ENCODE measurements at regions not wholly inside any gene's neighbourhood (a gene's known extent, or its start where the extent isn't known, plus 50 kb on each side); places are given as distances from the start of the nearest gene placed in this dataset.

DNA sequence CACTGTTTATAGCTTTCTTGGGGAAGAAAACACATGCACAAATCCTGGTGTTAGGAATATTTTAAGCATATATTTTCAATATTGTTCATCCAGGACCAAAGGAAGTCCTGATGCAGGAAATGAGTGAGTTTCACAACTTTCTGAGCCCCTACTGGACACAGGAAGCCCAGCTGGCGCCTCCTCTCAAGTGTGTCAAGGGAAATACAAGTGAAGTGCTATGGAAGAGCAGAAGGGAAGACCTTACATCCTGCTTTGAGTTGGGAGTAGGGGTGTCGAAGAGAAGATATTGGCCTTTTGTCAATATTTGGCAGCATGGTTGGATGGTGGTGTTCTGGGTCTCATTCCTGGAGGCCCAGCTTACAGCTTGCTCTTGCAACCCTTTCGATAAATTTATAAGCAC is 66.1 kb upstream of the ZDHHC17 start:
- Histone ChIP-seq H3K9me3 (ENCODE audit: control insufficient read depth, insufficient read depth, low read length) (no peaks in the 10 kb centered on the region), H3K36me3 (ENCODE audit: control insufficient read depth, insufficient read depth, low read length) (no peaks in the 10 kb centered on the region), H3K4me3 (ENCODE audit: low read depth, low read length) (no peak overlapping the region), H3K4me1 (ENCODE audit: control insufficient read depth, insufficient read depth, low read length) (no peaks in the 10 kb centered on the region), H3K27ac (ENCODE audit: low read depth, low read length) (no peak overlapping the region), H3K27me3 (ENCODE audit: control insufficient read depth, insufficient read depth, low read length) (no peaks in the 10 kb centered on the region)
- no peak for DNase-seq (ENCODE audit: low read depth in 4 of 6, low spot score in 6 of 6)
- 86% methylated on average over 2 of the region's 3 CpGs for WGBS (ENCODE audit: insufficient coverage)

DNA sequence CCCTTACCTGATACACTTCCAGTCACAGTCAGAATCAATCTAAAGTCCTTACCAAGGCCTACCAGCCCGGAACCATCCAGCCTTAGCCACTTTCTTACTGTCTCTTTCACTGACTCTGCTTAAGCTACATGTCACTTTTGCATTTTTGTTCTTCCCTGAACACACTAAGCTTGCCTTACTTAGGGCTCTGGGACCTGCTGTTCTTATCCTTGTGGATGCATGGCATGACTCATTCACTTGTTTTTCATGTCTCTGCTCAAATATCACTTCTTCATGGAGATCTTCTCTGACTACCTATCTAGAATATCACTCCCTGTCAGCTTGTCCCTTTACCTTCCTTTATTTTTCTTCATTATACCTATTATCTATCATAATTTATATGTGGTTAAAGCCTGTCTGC is 65.6 kb upstream of the ZDHHC17 start:
- no peak overlapping the region for H3K4me3 ChIP-seq (ENCODE audit: low read depth, low read length)
- H3K36me3 ChIP-seq (ENCODE audit: control insufficient read depth, insufficient read depth, low read length) = no peaks in the 10 kb centered on the region
- no peak for DNase-seq (ENCODE audit: low read depth in 4 of 6, low spot score in 6 of 6)
- H3K27me3 ChIP-seq (ENCODE audit: control insufficient read depth, insufficient read depth, low read length) = no peaks in the 10 kb centered on the region
- WGBS (ENCODE audit: insufficient coverage) = 100% methylated on average over 1 of the region's 1 CpG
- H3K4me1 ChIP-seq (ENCODE audit: control insufficient read depth, insufficient read depth, low read length) = no peaks in the 10 kb centered on the region
- H3K27ac ChIP-seq (ENCODE audit: low read depth, low read length) = no peak overlapping the region
- no peaks in the 10 kb centered on the region for H3K9me3 ChIP-seq (ENCODE audit: control insufficient read depth, insufficient read depth, low read length)

DNA sequence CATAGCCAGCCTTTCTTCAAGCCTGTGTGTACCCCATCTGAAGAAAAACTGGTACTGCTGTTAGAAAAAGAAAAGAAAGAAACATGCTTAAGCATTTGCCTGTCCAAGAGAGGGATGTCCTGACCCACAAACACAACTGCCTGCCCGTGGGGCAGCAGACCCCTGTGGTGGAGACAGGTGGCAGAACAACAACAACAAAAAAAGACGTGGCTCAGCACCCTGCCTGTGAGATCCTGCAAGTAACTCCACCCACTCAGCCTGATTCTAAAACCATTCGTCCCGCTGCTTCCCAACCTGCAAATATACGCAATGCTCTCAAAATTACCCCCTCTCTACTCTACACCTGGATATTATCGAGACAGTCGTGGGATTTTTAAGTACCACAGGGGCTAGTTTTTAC is 64.9 kb upstream of the ZDHHC17 start:
- DNase-seq (ENCODE audit: low read depth in 4 of 6, low spot score in 6 of 6) = no peak
- Histone ChIP-seq H3K36me3 (ENCODE audit: control insufficient read depth, insufficient read depth, low read length) (no peaks in the 10 kb centered on the region), H3K4me1 (ENCODE audit: control insufficient read depth, insufficient read depth, low read length) (no peaks in the 10 kb centered on the region), H3K27ac (ENCODE audit: low read depth, low read length) (no peak overlapping the region), H3K27me3 (ENCODE audit: control insufficient read depth, insufficient read depth, low read length) (no peaks in the 10 kb centered on the region), H3K4me3 (ENCODE audit: low read depth, low read length) (no peak overlapping the region), H3K9me3 (ENCODE audit: control insufficient read depth, insufficient read depth, low read length) (no peaks in the 10 kb centered on the region)
- WGBS (ENCODE audit: insufficient coverage) = 31% methylated on average over 5 of the region's 7 CpGs

DNA sequence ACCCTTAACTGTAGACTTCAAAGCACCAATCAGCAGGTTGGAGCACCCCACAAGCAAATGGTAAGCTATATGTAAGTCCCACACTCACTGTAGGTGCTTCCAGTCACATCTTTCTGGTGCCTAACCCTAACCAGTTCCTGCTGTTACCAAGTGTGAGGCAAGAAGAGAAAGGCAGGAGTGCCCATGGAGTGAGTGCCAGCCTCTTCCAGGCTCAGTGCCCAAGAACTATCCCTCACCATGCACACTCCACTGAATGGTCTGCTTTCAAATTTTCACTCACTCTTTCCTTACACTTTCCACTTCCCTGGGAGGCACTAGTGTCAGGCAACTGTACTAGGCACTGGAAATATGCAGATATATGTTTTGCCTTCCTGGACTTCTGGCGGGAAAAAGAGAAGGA is 62.2 kb upstream of the ZDHHC17 start:
- WGBS (ENCODE audit: insufficient coverage) = no CpG with 5 or more reads among the region's 1 CpG
- no peak overlapping the region for H3K4me3 ChIP-seq (ENCODE audit: low read depth, low read length)
- H3K27me3 ChIP-seq (ENCODE audit: control insufficient read depth, insufficient read depth, low read length) = no peaks in the 10 kb centered on the region
- H3K4me1 ChIP-seq (ENCODE audit: control insufficient read depth, insufficient read depth, low read length) = no peaks in the 10 kb centered on the region
- H3K27ac ChIP-seq (ENCODE audit: low read depth, low read length) = no peak overlapping the region
- H3K36me3 ChIP-seq (ENCODE audit: control insufficient read depth, insufficient read depth, low read length) = no peaks in the 10 kb centered on the region
- no peaks in the 10 kb centered on the region for H3K9me3 ChIP-seq (ENCODE audit: control insufficient read depth, insufficient read depth, low read length)
- DNase-seq (ENCODE audit: low read depth in 4 of 6, low spot score in 6 of 6) = peak in 1 of 6 donors; percentile 60

DNA sequence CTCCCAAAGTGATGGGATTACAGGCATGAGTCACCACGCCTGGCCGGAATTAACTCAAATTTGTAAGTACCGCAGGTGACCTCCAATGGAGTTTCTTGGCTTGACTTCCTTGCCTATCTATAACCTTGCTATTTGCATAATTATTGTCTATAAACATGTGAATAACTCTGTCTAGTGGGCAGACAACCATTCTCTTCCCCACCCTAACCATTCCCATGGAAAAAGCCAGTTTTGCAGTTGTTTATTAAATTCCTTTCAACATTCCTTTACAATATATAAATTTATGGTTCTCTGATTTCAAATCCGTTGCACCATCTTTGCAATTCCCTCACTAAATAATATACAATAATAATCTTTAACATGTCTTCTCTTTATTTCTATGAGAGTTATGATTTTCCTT is 61.0 kb upstream of the ZDHHC17 start:
- H3K4me3 ChIP-seq (ENCODE audit: low read depth, low read length) = no peak overlapping the region
- H3K27ac ChIP-seq (ENCODE audit: low read depth, low read length) = no peak overlapping the region
- no peaks in the 10 kb centered on the region for H3K27me3 ChIP-seq (ENCODE audit: control insufficient read depth, insufficient read depth, low read length)
- no peaks in the 10 kb centered on the region for H3K36me3 ChIP-seq (ENCODE audit: control insufficient read depth, insufficient read depth, low read length)
- DNase-seq (ENCODE audit: low read depth in 4 of 6, low spot score in 6 of 6) = no peak
- H3K9me3 ChIP-seq (ENCODE audit: control insufficient read depth, insufficient read depth, low read length) = no peaks in the 10 kb centered on the region
- WGBS (ENCODE audit: insufficient coverage) = 80% methylated on average over 1 of the region's 4 CpGs
- no peaks in the 10 kb centered on the region for H3K4me1 ChIP-seq (ENCODE audit: control insufficient read depth, insufficient read depth, low read length)

DNA sequence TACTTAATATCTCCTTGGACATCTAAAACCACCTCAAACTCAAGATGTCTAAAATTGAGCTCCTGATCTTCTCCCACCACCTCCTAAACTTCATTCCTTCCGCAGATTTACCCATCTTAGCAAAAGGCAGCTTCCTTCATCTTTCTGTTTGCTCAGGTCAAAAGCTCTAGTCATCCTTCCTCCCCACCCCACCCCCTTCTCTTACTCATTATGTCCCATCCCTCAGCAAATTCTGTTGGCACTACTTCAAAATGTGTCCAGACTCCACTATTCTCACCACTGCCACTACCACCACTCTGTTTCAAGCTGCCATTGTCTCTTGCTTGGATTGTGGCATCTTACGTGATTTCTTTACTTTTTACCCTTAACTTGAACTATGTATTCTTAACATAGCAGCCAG is 59.2 kb upstream of the ZDHHC17 start:
- Histone ChIP-seq H3K27ac (ENCODE audit: low read depth, low read length) (no peak overlapping the region), H3K36me3 (ENCODE audit: control insufficient read depth, insufficient read depth, low read length) (no peaks in the 10 kb centered on the region), H3K4me1 (ENCODE audit: control insufficient read depth, insufficient read depth, low read length) (no peaks in the 10 kb centered on the region), H3K9me3 (ENCODE audit: control insufficient read depth, insufficient read depth, low read length) (no peaks in the 10 kb centered on the region), H3K4me3 (ENCODE audit: low read depth, low read length) (no peak overlapping the region), H3K27me3 (ENCODE audit: control insufficient read depth, insufficient read depth, low read length) (no peaks in the 10 kb centered on the region)
- DNase-seq (ENCODE audit: low read depth in 4 of 6, low spot score in 6 of 6) = no peak
- 73% methylated on average over 2 of the region's 2 CpGs for WGBS (ENCODE audit: insufficient coverage)

DNA sequence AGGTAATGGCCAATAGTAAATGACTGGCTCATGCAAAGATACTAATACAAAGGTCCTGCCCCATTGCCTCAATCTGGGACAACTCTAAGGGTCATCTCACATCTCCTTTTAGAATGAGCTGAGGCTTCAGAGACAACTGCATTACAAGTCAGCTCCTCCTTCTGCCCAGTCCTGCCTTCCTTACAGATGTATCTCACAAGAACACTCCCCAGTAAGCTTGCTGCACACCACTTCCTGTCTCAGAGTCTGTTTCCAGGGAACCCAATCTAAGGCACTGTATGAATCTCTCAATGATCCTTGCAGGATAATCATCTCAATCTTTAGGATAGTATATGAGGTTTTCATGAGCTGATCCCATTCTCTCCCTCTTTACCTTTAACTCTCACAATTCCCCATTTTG is 57.8 kb upstream of the ZDHHC17 start:
- no peak for DNase-seq (ENCODE audit: low read depth in 4 of 6, low spot score in 6 of 6)
- H3K27ac ChIP-seq (ENCODE audit: low read depth, low read length) = no peak overlapping the region

DNA sequence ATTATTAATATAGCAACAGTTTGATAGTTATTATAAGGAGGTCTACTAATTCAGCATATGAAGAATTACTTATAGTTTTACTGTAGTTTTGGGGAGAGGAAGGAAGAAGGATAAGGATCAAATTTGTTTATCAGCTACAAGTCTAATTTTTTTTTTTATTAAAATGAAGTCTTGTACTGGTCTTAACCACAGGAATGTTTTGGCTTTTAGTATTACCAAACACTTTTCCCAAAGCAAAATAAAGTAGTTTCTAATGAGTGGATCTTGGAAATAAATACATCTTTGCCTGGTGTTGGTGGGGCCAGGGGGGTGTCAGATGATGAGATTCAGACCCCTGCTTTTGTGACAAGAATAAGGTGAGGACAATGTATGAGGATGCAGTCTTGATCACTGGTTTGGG is 57.2 kb upstream of the ZDHHC17 start:
- H3K27ac ChIP-seq (ENCODE audit: low read depth, low read length) = no peak overlapping the region
- H3K36me3 ChIP-seq (ENCODE audit: control insufficient read depth, insufficient read depth, low read length) = no peaks in the 10 kb centered on the region
- DNase-seq (ENCODE audit: low read depth in 4 of 6, low spot score in 6 of 6) = no peak
- no peaks in the 10 kb centered on the region for H3K9me3 ChIP-seq (ENCODE audit: control insufficient read depth, insufficient read depth, low read length)
- H3K27me3 ChIP-seq (ENCODE audit: control insufficient read depth, insufficient read depth, low read length) = no peaks in the 10 kb centered on the region
- no peaks in the 10 kb centered on the region for H3K4me1 ChIP-seq (ENCODE audit: control insufficient read depth, insufficient read depth, low read length)
- no peak overlapping the region for H3K4me3 ChIP-seq (ENCODE audit: low read depth, low read length)

More for the DNA sequence above, 57.8 kb upstream of the ZDHHC17 start:
- no peaks in the 10 kb centered on the region for H3K4me1 ChIP-seq (ENCODE audit: control insufficient read depth, insufficient read depth, low read length)
- no peaks in the 10 kb centered on the region for H3K9me3 ChIP-seq (ENCODE audit: control insufficient read depth, insufficient read depth, low read length)
- no peak overlapping the region for H3K4me3 ChIP-seq (ENCODE audit: low read depth, low read length)
- H3K36me3 ChIP-seq (ENCODE audit: control insufficient read depth, insufficient read depth, low read length) = no peaks in the 10 kb centered on the region
- H3K27me3 ChIP-seq (ENCODE audit: control insufficient read depth, insufficient read depth, low read length) = no peaks in the 10 kb centered on the region

DNA sequence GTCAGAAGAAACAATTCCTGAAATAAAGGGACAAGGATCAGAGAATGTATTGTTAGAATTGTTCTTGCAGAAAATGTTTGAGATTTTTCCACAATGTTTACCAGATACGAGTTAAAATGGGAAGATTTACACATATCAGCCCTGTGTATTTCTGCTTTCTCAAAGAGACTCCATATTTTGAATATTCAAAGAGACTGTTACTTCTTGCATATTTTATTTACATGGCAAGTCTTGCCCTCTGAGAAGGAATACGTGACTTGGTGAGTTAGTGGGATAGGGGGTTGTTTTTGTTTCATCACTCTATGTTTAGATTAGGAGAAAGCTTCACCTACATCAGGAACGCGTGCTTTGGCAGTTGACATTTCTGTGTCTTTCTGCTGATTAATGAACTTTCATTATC is 56.1 kb upstream of the ZDHHC17 start:
- Histone ChIP-seq H3K4me1 (ENCODE audit: control insufficient read depth, insufficient read depth, low read length) (no peaks in the 10 kb centered on the region), H3K9me3 (ENCODE audit: control insufficient read depth, insufficient read depth, low read length) (no peaks in the 10 kb centered on the region), H3K36me3 (ENCODE audit: control insufficient read depth, insufficient read depth, low read length) (no peaks in the 10 kb centered on the region), H3K27me3 (ENCODE audit: control insufficient read depth, insufficient read depth, low read length) (no peaks in the 10 kb centered on the region), H3K27ac (ENCODE audit: low read depth, low read length) (no peak overlapping the region), H3K4me3 (ENCODE audit: low read depth, low read length) (no peak overlapping the region)
- no CpG with 5 or more reads among the region's 4 CpGs for WGBS (ENCODE audit: insufficient coverage)
- DNase-seq (ENCODE audit: low read depth in 4 of 6, low spot score in 6 of 6) = no peak

DNA sequence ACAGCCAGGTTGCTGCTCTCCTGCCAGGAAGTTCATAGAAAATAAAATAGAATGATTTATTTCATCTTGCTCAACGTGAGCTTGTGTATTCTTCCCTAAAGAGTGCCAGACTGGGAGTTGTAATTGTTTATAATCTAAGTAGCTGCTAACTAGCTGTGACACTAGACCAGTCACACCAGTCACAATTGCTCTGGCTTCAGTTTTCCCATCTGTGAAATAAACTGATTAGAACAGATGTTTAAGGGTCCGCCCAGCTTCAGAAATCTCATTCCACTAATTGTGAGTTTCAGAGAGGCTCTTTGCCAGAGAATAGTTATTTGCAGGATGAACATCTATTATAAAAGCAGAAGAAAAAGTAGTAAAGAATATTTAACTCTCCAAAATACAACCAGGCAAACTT is 55.6 kb upstream of the ZDHHC17 start:
- Histone ChIP-seq H3K4me1 (ENCODE audit: control insufficient read depth, insufficient read depth, low read length) (no peaks in the 10 kb centered on the region), H3K4me3 (ENCODE audit: low read depth, low read length) (no peak overlapping the region), H3K36me3 (ENCODE audit: control insufficient read depth, insufficient read depth, low read length) (no peaks in the 10 kb centered on the region), H3K9me3 (ENCODE audit: control insufficient read depth, insufficient read depth, low read length) (no peaks in the 10 kb centered on the region), H3K27me3 (ENCODE audit: control insufficient read depth, insufficient read depth, low read length) (no peaks in the 10 kb centered on the region), H3K27ac (ENCODE audit: low read depth, low read length) (no peak overlapping the region)
- DNase-seq (ENCODE audit: low read depth in 4 of 6, low spot score in 6 of 6) = peak in 1 of 6 donors; percentile 73
- WGBS (ENCODE audit: insufficient coverage) = no CpG with 5 or more reads among the region's 2 CpGs

DNA sequence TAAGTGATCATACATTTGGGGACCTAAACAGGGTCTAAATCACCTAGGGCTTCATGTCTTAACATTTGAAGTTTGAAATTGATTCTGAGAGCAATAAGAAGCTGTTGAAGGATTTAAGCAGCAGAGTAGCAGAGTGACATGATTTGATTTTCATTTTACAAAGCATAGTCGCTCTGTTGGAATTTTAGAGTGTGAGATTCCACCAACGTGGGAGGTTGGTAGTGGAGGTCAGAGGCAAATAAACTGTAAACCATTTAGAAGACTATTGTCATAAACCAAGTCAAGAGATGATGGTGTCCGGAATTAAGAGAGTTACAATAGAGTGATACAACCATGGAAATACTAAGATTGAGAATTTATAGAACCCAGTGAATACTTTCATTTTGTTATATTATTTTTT is 52.7 kb upstream of the ZDHHC17 start:
- DNase-seq (ENCODE audit: low read depth in 4 of 6, low spot score in 6 of 6) = no peak
- no peaks in the 10 kb centered on the region for H3K27me3 ChIP-seq (ENCODE audit: control insufficient read depth, insufficient read depth, low read length)
- H3K36me3 ChIP-seq (ENCODE audit: control insufficient read depth, insufficient read depth, low read length) = no peaks in the 10 kb centered on the region
- H3K4me3 ChIP-seq (ENCODE audit: low read depth, low read length) = no peak overlapping the region
- H3K4me1 ChIP-seq (ENCODE audit: control insufficient read depth, insufficient read depth, low read length) = no peaks in the 10 kb centered on the region
- H3K27ac ChIP-seq (ENCODE audit: low read depth, low read length) = no peak overlapping the region
- WGBS (ENCODE audit: insufficient coverage) = no CpG with 5 or more reads among the region's 3 CpGs
- no peaks in the 10 kb centered on the region for H3K9me3 ChIP-seq (ENCODE audit: control insufficient read depth, insufficient read depth, low read length)
